Ovary (tissue), 7 donors: ENCODE measurements at regions not wholly inside any gene's neighbourhood (a gene's known extent, or its start where the extent isn't known, plus 50 kb on each side); places are given as distances from the start of the nearest gene placed in this dataset.

Experiments used
- DNase-seq, 5 donors: peaks; one replicate each; pipeline ENCODE4 v3.0.0-alpha.2; 2019 to 2020
- H3K27ac ChIP-seq, 2 donors: fragments of 200-600 bp; one replicate each; pipeline versions ENCODE4 v1.5.1 to v1.8.0; 2019 to 2022
- H3K27me3 ChIP-seq: fragments of 200-600 bp; one replicate; pipeline ENCODE4 v1.8.0; 2022
- H3K36me3 ChIP-seq: fragments of 200-600 bp; sonication (generic); one replicate; pipeline ENCODE4 v1.5.1; 2019
- H3K4me1 ChIP-seq: one replicate; pipeline ENCODE4 v1.8.1; 2013; ENCODE audit warnings: mild to moderate bottlenecking, moderate library complexity; ENCODE audit not compliant: insufficient read depth
- H3K4me3 ChIP-seq: fragments of 200-600 bp; sonication (generic); one replicate; pipeline ENCODE4 v1.5.1; 2017
- H3K9me3 ChIP-seq, 2 donors: fragments of 200-600 bp in 1 of 2; sonication (generic) in 1 of 2; one replicate each; pipeline versions ENCODE4 v1.5.1 to v1.8.1; 2013 to 2019; ENCODE audit warnings: mild to moderate bottlenecking in 1 of 2, moderate library complexity in 1 of 2
- EP300 ChIP-seq: sonication (generic); formaldehyde crosslinking; IDR thresholded peaks from one replicate; pipeline ENCODE4 v1.6.1; 2017; ENCODE audit warnings: antibody characterized with exemption
- POLR2A ChIP-seq: fragments of 450-650 bp; IDR thresholded peaks from one replicate; pipeline ENCODE4 v1.6.1; 2017; ENCODE audit warnings: antibody characterized with exemption, mild to moderate bottlenecking, moderate library complexity
- WGBS, 3 donors: extraction: QIAGEN DNeasy Blood & Tissue Kit in 1 of 3; methylation state at CpG; one replicate each; pipeline versions ENCODE4 v1.1.5 to v1.1.7; 2013 to 2017; 5-methylcytosine and 5-hydroxymethylcytosine counted together
- intact Hi-C, 4 donors: fragments of 100-400 bp; cut with DNase I; formaldehyde crosslinking; loops; one replicate each; pipeline versions ENCODE4 v1.11.0 to v1.15.1; 2022 to 2023
- TF ChIP-seq, protein P1 (sequence below), 3 donors: fragments of 450-650 bp in 2 of 3; fragments of 200-600 bp in 1 of 3; IDR thresholded peaks; one replicate each; pipeline versions ENCODE4 v1.5.1 to v1.8.0; 2016 to 2022; ENCODE audit warnings: antibody characterized with exemption in 3 of 3, mild to moderate bottlenecking in 1 of 3
- donor health status: DM: no; HTN: no; CAD: no; lungs with moderate emphysema.
- donor health status: DM: no; HTN: no; CAD: no.
- donor health status: Bipolar disorder and iron deficiency.
- donor health status: DM: no; HTN: no; CAD: no.
- donor health status: DM: yes; HTN: yes; CAD: no.

DNA sequence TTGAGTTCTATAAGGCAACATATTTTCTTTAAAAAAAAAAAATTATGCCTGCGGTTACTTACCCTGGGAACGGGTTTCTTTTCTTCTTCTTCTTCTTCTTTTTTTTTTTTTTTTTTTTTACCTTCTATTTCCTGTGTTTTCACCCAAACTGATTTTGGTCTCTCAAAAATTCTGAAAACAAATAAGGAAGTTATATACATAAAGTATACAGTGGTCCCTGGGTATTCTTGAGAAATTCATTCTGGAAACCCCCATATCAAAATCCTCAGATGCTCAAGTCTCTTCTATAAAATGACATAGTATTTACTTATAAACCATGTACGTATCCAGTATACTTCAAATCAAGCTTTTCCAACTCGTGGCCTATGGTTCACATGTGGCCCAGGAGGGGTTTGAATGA lies 326.7 kb downstream of the MAT2B start:
- intact Hi-C loops: no loop called here
- no peaks in the 10 kb centered on the region for H3K9me3 ChIP-seq
- no peaks in the 10 kb centered on the region for H3K36me3 ChIP-seq
- TF ChIP-seq POLR2A: no peak
- TF ChIP-seq, protein P1, sequence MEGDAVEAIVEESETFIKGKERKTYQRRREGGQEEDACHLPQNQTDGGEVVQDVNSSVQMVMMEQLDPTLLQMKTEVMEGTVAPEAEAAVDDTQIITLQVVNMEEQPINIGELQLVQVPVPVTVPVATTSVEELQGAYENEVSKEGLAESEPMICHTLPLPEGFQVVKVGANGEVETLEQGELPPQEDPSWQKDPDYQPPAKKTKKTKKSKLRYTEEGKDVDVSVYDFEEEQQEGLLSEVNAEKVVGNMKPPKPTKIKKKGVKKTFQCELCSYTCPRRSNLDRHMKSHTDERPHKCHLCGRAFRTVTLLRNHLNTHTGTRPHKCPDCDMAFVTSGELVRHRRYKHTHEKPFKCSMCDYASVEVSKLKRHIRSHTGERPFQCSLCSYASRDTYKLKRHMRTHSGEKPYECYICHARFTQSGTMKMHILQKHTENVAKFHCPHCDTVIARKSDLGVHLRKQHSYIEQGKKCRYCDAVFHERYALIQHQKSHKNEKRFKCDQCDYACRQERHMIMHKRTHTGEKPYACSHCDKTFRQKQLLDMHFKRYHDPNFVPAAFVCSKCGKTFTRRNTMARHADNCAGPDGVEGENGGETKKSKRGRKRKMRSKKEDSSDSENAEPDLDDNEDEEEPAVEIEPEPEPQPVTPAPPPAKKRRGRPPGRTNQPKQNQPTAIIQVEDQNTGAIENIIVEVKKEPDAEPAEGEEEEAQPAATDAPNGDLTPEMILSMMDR (IDR thresholded peaks at IDR 0.05): no peak
- TF ChIP-seq EP300: no peak
- no peak overlapping the region for H3K4me3 ChIP-seq
- no peak for DNase-seq
- WGBS, 3 donors: 83 to 91% (median 88%) methylated on average over 4 of the region's 4 CpGs
- H3K4me1 ChIP-seq: no peaks in the 10 kb centered on the region
- no peaks in the 10 kb centered on the region for H3K27me3 ChIP-seq
- H3K27ac ChIP-seq: no peak overlapping the region

DNA sequence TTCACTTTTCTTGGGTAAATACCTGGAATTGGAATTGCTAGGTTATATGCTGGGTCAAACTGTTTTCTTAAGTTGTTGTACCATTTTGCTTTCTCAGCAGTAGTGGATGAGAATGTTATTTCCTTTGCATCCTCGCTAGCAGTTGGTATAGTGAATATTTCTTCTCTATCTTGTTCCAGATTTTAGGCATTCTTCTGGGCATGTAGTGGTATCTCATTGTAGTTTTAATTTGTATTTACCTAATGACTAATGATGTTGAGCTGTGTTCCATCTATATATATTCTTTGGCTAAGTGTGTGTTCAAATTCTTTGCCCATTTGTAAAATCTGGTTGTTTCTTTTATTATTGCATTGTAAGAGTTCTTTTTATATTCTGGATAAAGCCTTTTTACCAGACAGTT lies 333.3 kb downstream of the MAT2B start:
- Histone ChIP-seq H3K27me3 (no peaks in the 10 kb centered on the region), H3K4me3 (no peak overlapping the region), H3K9me3 (no peaks in the 10 kb centered on the region), H3K4me1 (no peaks in the 10 kb centered on the region), H3K27ac (no peak overlapping the region), H3K36me3 (no peaks in the 10 kb centered on the region)
- intact Hi-C loops: no loop called here
- no peak for TF ChIP-seq EP300
- TF ChIP-seq POLR2A: no peak
- TF ChIP-seq, protein P1 (IDR thresholded peaks at IDR 0.05): no peak
- DNase-seq: no peak
- WGBS, 3 donors: 85 to 91% (median 86%) methylated on average over 1 of the region's 1 CpG

DNA sequence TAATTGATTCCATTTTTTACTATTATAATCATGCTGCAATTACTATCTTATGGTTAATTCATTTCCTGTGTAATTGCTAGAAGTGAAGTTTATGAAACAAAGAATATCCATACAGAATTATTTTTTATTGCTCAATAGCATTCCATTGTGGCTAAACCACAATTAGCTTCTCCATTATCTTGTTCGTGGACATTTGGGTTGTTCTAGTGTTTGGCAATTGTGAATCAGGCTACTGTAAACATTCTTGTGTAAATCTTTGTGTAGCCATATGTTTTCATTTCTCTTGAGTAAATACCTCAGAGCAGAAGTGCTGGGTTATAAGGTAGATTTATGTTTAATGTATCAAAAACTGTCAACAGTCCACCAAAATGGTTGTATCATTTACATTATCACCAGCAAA lies 341.1 kb downstream of the MAT2B start:
- WGBS, 3 donors: 24 to 36% (median 27%) methylated on average over 1 of the region's 1 CpG
- Histone ChIP-seq H3K36me3 (no peaks in the 10 kb centered on the region), H3K4me3 (no peak overlapping the region), H3K27me3 (no peaks in the 10 kb centered on the region), H3K4me1 (no peaks in the 10 kb centered on the region), H3K9me3 (peaks cover 0 to 2% of the 10 kb centered on the region in 2 donors), H3K27ac (no peak overlapping the region)
- intact Hi-C loops: no loop called here
- DNase-seq: no peak
- TF ChIP-seq, protein P1 (IDR thresholded peaks at IDR 0.05): no peak
- no peak for TF ChIP-seq POLR2A
- no peak for TF ChIP-seq EP300

DNA sequence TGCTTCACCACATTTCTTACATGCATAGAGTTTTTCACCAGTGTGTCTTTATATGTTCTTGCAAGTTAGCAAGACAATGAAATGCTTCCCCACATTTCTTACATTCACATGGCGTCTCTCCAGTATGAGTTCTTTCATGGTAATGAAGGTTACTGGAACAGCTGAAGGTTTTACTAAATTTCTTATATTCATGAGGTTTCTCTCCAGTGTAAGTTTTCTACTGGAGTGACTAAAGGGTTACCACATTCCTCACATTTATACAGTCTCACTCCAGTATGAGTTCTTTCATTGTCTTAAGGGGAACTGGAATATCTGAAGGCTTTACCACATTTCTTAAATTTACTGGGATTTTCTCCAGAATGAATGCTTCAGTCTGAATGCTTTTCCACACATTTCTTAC lies 350.3 kb downstream of the MAT2B start:
- DNase-seq: no peak
- H3K36me3 ChIP-seq: no peaks in the 10 kb centered on the region
- intact Hi-C loops: no loop called here
- 78 to 93% (median 92%) methylated on average over 1 of the region's 1 CpG for WGBS, 3 donors
- H3K4me3 ChIP-seq: no peak overlapping the region
- TF ChIP-seq, protein P1 (IDR thresholded peaks at IDR 0.05): no peak
- TF ChIP-seq POLR2A (no peak), EP300 (no peak)
- no peak overlapping the region for H3K27ac ChIP-seq
- H3K9me3 ChIP-seq: no peaks in the 10 kb centered on the region
- H3K4me1 ChIP-seq: no peaks in the 10 kb centered on the region
- no peaks in the 10 kb centered on the region for H3K27me3 ChIP-seq

DNA sequence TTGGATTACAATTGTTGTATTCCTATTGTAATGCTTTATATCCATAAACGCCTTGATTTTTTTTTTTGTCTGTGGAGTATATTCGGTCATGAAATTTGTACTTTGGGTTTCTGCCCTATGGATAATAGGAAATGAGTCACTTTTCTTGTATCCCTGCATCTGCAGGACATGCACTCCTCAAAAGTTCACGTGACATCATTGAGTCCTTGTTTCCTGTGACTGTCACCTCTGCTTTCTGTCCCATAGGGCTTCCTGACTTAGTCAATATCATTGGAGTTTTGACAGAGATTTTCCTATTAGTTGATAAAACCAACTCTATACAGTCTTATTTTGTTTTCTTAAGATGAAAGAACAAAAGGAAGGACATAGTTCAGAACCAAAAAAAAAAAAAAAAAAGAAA lies 356.3 kb downstream of the MAT2B start:
- Histone ChIP-seq H3K9me3 (no peaks in the 10 kb centered on the region), H3K27ac (no peak overlapping the region), H3K4me1 (no peaks in the 10 kb centered on the region), H3K4me3 (no peak overlapping the region), H3K27me3 (no peaks in the 10 kb centered on the region), H3K36me3 (no peaks in the 10 kb centered on the region)
- intact Hi-C loops: no loop called here
- no peak for DNase-seq
- TF ChIP-seq, protein P1 (IDR thresholded peaks at IDR 0.05): no peak
- TF ChIP-seq POLR2A (no peak), EP300 (no peak)
- 82 to 86% (median 84%) methylated on average over 3 of the region's 3 CpGs for WGBS, 3 donors
